Heart right ventricle (tissue), 16 donors: ENCODE measurements at regions not wholly inside any gene's neighbourhood (a gene's known extent, or its start where the extent isn't known, plus 50 kb on each side); places are given as distances from the start of the nearest gene placed in this dataset.

Experiments used
- ATAC-seq, 8 donors: fragments of 200-7000 bp; cut with Tn5 transposase; one replicate each; pipeline ENCODE4 v1.9.1; 2020; ENCODE audit warnings: mild to moderate bottlenecking in 8 of 8, moderate library complexity in 8 of 8, moderate number of reproducible peaks in 1 of 8
- DNase-seq, 2 donors: peaks; one replicate each; pipeline ENCODE4 v3.0.0-alpha.2; 2020
- H3K27ac ChIP-seq, 10 donors: fragments of 200-600 bp; sonication (generic) in 2 of 10; one replicate each; pipeline versions ENCODE4 v1.5.0 to v1.8.0; 2020 to 2022; ENCODE audit warnings: mild to moderate bottlenecking in 3 of 10
- H3K27me3 ChIP-seq, 7 donors: fragments of 200-600 bp; one replicate each; pipeline ENCODE4 v1.8.0; 2021 to 2022; ENCODE audit warnings: mild to moderate bottlenecking in 2 of 7
- H3K36me3 ChIP-seq, 9 donors: fragments of 200-600 bp; sonication (generic) in 1 of 9; one replicate each; pipeline versions ENCODE4 v1.5.0 to v1.8.0; 2020 to 2022; ENCODE audit warnings: mild to moderate bottlenecking in 2 of 9
- H3K4me1 ChIP-seq, 9 donors: fragments of 200-600 bp; sonication (generic) in 1 of 9; one replicate each; pipeline versions ENCODE4 v1.5.0 to v1.8.0; 2020 to 2022; ENCODE audit warnings: mild to moderate bottlenecking in 4 of 9
- H3K4me3 ChIP-seq, 10 donors: fragments of 200-600 bp; sonication (generic) in 2 of 10; one replicate each; pipeline versions ENCODE4 v1.5.0 to v1.8.0; 2020 to 2022; ENCODE audit warnings: mild to moderate bottlenecking in 7 of 10, moderate library complexity in 2 of 10
- H3K9me3 ChIP-seq, 11 donors: fragments of 200-600 bp in 10 of 11; sonication (generic) in 2 of 11; one replicate each; pipeline versions ENCODE4 v1.5.0 to v1.8.0; 2013 to 2022; ENCODE audit warnings: mild to moderate bottlenecking in 2 of 11, control low read depth in 1 of 11, moderate library complexity in 1 of 11
- CTCF ChIP-seq, 9 donors: fragments of 200-600 bp; sonication (generic) in 2 of 9; IDR thresholded peaks; one replicate each; pipeline versions ENCODE4 v1.5.0 to v1.8.0; 2021 to 2022; ENCODE audit warnings: antibody characterized with exemption in 9 of 9, mild to moderate bottlenecking in 5 of 9, moderate library complexity in 1 of 9
- WGBS, 2 donors: extraction: QIAGEN DNeasy Blood & Tissue Kit; methylation state at CpG; one replicate each; pipeline ENCODE4 v1.1.7; 2013; ENCODE audit warnings: inconsistent platforms in 1 of 2; 5-methylcytosine and 5-hydroxymethylcytosine counted together
- intact Hi-C, 10 donors: fragments of 100-400 bp; cut with DNase I; formaldehyde crosslinking; loops; one replicate each; pipeline versions ENCODE4 v1.11.1 to v1.14.2; 2022
- donor health status: Arrhythmogenic right ventricular cardiomyopathy.
- donor health status: ischemic (EF 13 %, LVEDD 7.1; RV severe dilation, severe dysfunction).
- donor health status: healthy with polysubstance abuse.
- donor health status: DM: no; HTN: yes; CAD: no.
- donor health status: DM: no; HTN: no; CAD: no.
- donor health status: ischemic (EF 25% LVEDD 6.9; RV normal size, moderate dysfunction).
- donor health status: ischemic (EF 25% LVEDD 5.7; RV mildly dilated, moderate dysfunction).
- donor health status: healthy.
- donor health status: DM: yes; HTN: yes; CAD: no.
- donor health status: Ischemic cardiomyopathy.
- donor health status: ischemic (EF 35%, LVEDD 5.7; RV mildly dilated, moderate dysfunction).
- donor health status: nonischemic (EF 11% LVEDD 7.7; RV severe dilation, severe dysfunction).
- donor health status: DM: yes; HTN: yes; CAD: no.
- donor health status: PGD.
- donor health status: ischemic (EF 29% LVEDD 5.4; RV normal size, mild dysfunction).
- donor health status: nonischemic (EF 23%, LVEDD 6.1; RV moderate dilation, normal function).

GRCh38 chr2:30095402-30095801, 51.4 kb upstream of the YPEL5 start:
- Histone ChIP-seq H3K36me3 (no peaks in the 10 kb centered on the region), H3K9me3 (no peaks in the 10 kb centered on the region), H3K27ac (no peak overlapping the region), H3K4me3 (no peak overlapping the region), H3K4me1 (peaks cover 0 to 4% (median 0%) of the 10 kb centered on the region in 9 donors), H3K27me3 (peaks cover 0 to 72% (median 47%) of the 10 kb centered on the region in 7 donors)
- TF ChIP-seq CTCF (IDR thresholded peaks at IDR 0.05) = no peak
- intact Hi-C loops = no loop called here
- no peak for ATAC-seq
- DNase-seq = no peak
- WGBS, 2 donors = 88 to 92% methylated on average over 7 of the region's 7 CpGs

- 49 to 57% methylated on average over 4 of the region's 4 CpGs for WGBS, 2 donors
- no peak for DNase-seq
- H3K4me3 ChIP-seq = no peak overlapping the region
These were observed 50.4 kb upstream of the YPEL5 start for GRCh38 chr2:30096451-30096850.

More at GRCh38 chr2:30096451-30096850, 50.4 kb upstream of the YPEL5 start:
- Histone ChIP-seq H3K27me3 (peaks cover 0 to 73% (median 36%) of the 10 kb centered on the region in 7 donors), H3K27ac (no peak overlapping the region), H3K9me3 (no peaks in the 10 kb centered on the region), H3K4me1 (no peaks in the 10 kb centered on the region), H3K36me3 (no peaks in the 10 kb centered on the region)
- intact Hi-C loops = no loop called here
- no peak for ATAC-seq
- no peak for TF ChIP-seq CTCF (IDR thresholded peaks at IDR 0.05)
